ENCODE measurements at regions not wholly inside any gene's neighbourhood (a gene's known extent, or its start where the extent isn't known, plus 50 kb on each side); places are given as distances from the start of the nearest gene placed in this dataset.

DNA sequence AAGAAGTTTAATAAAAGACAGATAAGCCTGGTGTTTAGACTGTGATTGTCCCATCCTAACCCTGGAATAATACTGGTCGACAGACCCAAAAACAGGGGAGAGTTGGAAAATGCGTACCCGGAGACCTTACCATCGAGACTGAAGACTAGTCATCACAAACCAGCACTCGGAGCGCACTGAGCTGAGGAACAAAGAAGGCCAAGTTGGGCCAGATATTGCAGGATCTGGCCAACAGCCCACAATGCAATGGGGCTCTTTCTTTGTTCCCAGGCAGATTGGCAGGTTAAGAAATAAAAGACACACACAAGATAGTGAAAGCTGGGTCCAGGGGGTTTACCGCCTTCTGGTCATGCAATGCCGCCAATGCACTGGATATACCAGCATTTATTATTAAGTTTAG, 188.7 kb upstream of the RAI14 start:
- TF ChIP-seq, protein P1, sequence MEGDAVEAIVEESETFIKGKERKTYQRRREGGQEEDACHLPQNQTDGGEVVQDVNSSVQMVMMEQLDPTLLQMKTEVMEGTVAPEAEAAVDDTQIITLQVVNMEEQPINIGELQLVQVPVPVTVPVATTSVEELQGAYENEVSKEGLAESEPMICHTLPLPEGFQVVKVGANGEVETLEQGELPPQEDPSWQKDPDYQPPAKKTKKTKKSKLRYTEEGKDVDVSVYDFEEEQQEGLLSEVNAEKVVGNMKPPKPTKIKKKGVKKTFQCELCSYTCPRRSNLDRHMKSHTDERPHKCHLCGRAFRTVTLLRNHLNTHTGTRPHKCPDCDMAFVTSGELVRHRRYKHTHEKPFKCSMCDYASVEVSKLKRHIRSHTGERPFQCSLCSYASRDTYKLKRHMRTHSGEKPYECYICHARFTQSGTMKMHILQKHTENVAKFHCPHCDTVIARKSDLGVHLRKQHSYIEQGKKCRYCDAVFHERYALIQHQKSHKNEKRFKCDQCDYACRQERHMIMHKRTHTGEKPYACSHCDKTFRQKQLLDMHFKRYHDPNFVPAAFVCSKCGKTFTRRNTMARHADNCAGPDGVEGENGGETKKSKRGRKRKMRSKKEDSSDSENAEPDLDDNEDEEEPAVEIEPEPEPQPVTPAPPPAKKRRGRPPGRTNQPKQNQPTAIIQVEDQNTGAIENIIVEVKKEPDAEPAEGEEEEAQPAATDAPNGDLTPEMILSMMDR (IDR thresholded peaks at IDR 0.05) = no peak
- no peak for TF ChIP-seq POLR2A (IDR thresholded peaks at IDR 0.05)

Data from right lobe of liver (tissue), 4 donors.